GM12872 (cell line): ENCODE measurements at regions not wholly inside any gene's neighbourhood (a gene's known extent, or its start where the extent isn't known, plus 50 kb on each side); places are given as distances from the start of the nearest gene placed in this dataset.

Source experiments
- CTCF ChIP-seq: IDR thresholded peaks from 3 replicates; pipeline ENCODE4 v1.5.1; 2011; ENCODE audit warnings: low read depth, mild to moderate bottlenecking, low read length, moderate library complexity; ENCODE audit not compliant: insufficient read depth

GRCh38 chr11:8772571-8773519 lies 90.3 kb downstream of the RPL27A start:
- no peak for TF ChIP-seq CTCF

- no peak for TF ChIP-seq CTCF
These were observed 91.4 kb downstream of the RPL27A start for GRCh38 chr11:8773916-8774539.

GRCh38 chr11:8775332-8775731 lies 92.7 kb downstream of the RPL27A start:
- TF ChIP-seq CTCF, result no peak

- TF ChIP-seq CTCF, result no peak
These were observed 93.1 kb downstream of the RPL27A start for GRCh38 chr11:8775734-8776133.

- TF ChIP-seq CTCF, result no peak
These were observed 93.6 kb downstream of the RPL27A start for GRCh38 chr11:8776209-8776608.

GRCh38 chr11:8777907-8778767 lies 95.5 kb downstream of the RPL27A start:
- TF ChIP-seq CTCF, result no peak

- no peak for TF ChIP-seq CTCF
These were observed 96.5 kb downstream of the RPL27A start for GRCh38 chr11:8779107-8779506.
